RWPE2 (cell line): ENCODE measurements at regions not wholly inside any gene's neighbourhood (a gene's known extent, or its start where the extent isn't known, plus 50 kb on each side); places are given as distances from the start of the nearest gene placed in this dataset.
"Not testable (repeated sequence)": the region's sequence is repeated elsewhere in the genome, so short reads cannot be mapped to it uniquely, and the experiment has no call there.

ENCODE experiments used
- ATAC-seq: fragments of 200-7000 bp; cut with Tn5 transposase; 3 replicates; pipeline ENCODE4 v1.9.1; 2021; ENCODE audit warnings: low read depth
- DNase-seq: peaks from one replicate; pipeline ENCODE4 v3.0.0-alpha.2; 2020; ENCODE audit warnings: low spot score
- H3K27ac ChIP-seq: fragments of 450-650 bp; 2 replicates; pipeline ENCODE4 v1.5.1; 2017; ENCODE audit warnings: mild to moderate bottlenecking; ENCODE audit not compliant: poor library complexity, severe bottlenecking
- H3K27me3 ChIP-seq: fragments of 250-450 bp; sonication (Bioruptor Pico); 2 replicates; pipeline ENCODE4 v1.5.1; 2021; ENCODE audit warnings: mild to moderate bottlenecking, moderate library complexity; ENCODE audit not compliant: insufficient read depth, poor library complexity, severe bottlenecking
- H3K36me3 ChIP-seq: fragments of 250-450 bp; sonication (Bioruptor Pico); 2 replicates; pipeline ENCODE4 v1.5.1; 2020; ENCODE audit warnings: low read depth, mild to moderate bottlenecking, moderate library complexity
- H3K4me1 ChIP-seq: fragments of 250-450 bp; sonication (Bioruptor Pico); 2 replicates; pipeline ENCODE4 v1.5.1; 2021; ENCODE audit warnings: mild to moderate bottlenecking, moderate library complexity; ENCODE audit not compliant: insufficient read depth, poor library complexity, severe bottlenecking
- H3K4me3 ChIP-seq: fragments of 250-450 bp; sonication (Bioruptor Pico); 2 replicates; pipeline ENCODE4 v1.5.1; 2021; ENCODE audit warnings: mild to moderate bottlenecking, moderate library complexity; ENCODE audit not compliant: severe bottlenecking
- H3K9me3 ChIP-seq: fragments of 250-450 bp; sonication (Bioruptor Pico); 2 replicates; pipeline ENCODE4 v1.5.1; 2021; ENCODE audit warnings: mild to moderate bottlenecking, moderate library complexity; ENCODE audit not compliant: severe bottlenecking
- TF ChIP-seq, protein P1 (sequence below): fragments of 450-650 bp; IDR thresholded peaks from one replicate; pipeline ENCODE4 v1.5.1; 2017; ENCODE audit warnings: mild to moderate bottlenecking, moderate library complexity; ENCODE audit not compliant: poor library complexity, severe bottlenecking

DNA sequence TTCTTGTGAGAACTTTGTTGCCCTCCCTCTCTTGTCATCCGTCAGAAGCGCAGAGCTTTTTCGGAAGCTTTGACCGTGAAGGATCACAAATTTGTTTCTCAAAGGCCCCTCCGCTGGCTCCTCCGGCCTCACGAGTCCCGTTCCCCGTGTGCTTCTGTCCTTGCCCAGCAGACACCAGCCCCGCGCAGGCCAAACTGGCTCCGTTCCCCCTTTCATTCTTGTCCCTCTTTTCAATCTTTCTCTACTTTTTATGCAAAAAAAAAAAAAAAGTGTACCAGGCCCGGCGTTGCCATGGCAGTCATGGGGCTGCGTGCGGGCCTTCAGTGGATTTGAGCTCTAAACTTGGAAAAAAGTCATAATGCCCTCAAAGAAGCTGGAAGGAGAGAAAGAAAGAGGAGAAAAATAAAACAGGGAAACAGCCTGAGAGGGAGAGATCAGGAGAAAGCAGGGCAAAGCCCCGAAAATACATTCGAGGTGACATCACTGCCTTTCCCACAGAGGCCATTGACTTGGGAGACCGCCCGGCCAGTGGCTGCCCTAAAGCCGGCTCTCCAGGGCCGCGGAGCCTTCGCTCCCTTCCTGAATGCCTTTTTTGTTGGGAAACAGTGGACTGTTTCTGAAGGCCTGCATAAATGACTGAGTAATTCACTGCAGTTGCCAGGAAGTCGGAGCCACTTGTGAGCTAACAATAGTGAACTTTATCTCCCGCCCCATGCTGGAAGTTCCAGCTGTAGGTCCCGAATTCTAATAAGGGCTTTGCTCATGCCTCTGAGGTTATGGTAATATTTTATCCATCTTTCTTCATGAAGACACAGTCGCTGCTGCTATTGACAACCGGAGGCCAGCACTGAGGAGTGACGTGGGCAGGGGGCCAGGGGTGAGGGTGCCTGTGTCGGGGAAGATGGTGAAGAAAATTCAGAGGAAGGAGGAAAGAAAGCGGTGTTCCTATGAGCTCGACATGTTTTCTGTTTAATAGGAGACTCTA is 670.9 kb downstream of the QKI start:
- Histone ChIP-seq H3K4me3 (no peak overlapping the region), H3K9me3 (no peaks in the 10 kb centered on the region), H3K27ac (no peak overlapping the region), H3K4me1 (no peaks in the 10 kb centered on the region), H3K36me3 (no peaks in the 10 kb centered on the region), H3K27me3 (no peaks in the 10 kb centered on the region)
- no peak for DNase-seq
- TF ChIP-seq, protein P1, sequence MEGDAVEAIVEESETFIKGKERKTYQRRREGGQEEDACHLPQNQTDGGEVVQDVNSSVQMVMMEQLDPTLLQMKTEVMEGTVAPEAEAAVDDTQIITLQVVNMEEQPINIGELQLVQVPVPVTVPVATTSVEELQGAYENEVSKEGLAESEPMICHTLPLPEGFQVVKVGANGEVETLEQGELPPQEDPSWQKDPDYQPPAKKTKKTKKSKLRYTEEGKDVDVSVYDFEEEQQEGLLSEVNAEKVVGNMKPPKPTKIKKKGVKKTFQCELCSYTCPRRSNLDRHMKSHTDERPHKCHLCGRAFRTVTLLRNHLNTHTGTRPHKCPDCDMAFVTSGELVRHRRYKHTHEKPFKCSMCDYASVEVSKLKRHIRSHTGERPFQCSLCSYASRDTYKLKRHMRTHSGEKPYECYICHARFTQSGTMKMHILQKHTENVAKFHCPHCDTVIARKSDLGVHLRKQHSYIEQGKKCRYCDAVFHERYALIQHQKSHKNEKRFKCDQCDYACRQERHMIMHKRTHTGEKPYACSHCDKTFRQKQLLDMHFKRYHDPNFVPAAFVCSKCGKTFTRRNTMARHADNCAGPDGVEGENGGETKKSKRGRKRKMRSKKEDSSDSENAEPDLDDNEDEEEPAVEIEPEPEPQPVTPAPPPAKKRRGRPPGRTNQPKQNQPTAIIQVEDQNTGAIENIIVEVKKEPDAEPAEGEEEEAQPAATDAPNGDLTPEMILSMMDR = no peak
- no peak for ATAC-seq

DNA sequence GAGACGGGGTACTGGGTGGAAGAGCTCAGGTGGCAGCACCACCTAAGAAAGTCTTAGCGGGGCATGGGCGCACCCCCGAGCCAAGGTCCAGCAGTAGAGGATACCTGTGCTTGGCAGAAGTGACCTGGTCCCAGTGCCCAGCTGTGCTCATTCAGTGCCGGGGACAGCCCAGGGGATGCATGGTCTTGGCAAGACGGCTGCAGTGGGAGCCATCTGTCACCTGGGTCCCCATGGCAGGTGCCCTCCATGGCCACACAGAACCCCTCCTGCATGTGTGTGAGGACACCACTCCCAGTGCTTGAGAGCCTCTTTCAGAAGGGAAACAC is 664.7 kb downstream of the QKI start:
- DNase-seq (no peak), ATAC-seq (no peak)
- H3K4me3 ChIP-seq = no peak overlapping the region
- no peaks in the 10 kb centered on the region for H3K27me3 ChIP-seq
- H3K36me3 ChIP-seq = no peaks in the 10 kb centered on the region
- TF ChIP-seq, protein P1 = no peak
- H3K9me3 ChIP-seq = no peaks in the 10 kb centered on the region
- H3K27ac ChIP-seq = no peak overlapping the region
- H3K4me1 ChIP-seq = no peaks in the 10 kb centered on the region

DNA sequence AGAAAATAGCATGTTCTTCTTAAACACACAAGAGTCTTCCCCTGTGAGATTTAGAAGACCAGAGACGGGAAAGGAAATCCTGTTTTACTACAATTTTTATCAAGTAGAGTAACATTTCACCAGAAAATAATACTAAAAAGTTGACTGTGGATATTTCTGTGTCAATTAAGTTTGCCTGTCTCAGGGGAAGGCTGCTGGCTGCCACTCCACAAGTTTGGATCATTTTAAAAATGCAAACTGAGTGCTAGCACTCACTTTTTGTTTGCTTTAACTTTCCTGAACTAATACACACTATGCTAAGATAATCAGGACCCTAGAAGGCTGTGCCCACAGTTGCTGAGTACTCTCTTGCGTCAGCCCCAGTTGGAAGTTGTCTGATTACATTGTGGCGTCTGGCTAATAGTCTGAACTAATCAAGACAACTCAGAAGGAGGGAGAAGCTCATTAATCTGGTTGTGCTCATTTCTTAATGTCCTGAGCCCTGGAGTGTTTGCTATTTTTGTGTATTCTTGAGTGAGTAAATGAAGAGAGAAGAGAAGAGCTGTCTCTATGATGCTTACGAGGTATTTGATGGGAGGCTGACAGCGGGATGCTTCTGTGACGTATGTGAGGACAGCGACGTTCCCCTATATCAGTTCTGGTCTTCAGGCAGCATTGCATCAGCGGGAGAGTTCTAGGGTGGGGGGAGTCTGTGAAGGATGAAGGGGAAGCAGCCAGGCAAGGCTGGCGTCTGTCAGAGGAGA is 664.2 kb downstream of the QKI start:
- ATAC-seq = no peak
- no peaks in the 10 kb centered on the region for H3K4me1 ChIP-seq

DNA sequence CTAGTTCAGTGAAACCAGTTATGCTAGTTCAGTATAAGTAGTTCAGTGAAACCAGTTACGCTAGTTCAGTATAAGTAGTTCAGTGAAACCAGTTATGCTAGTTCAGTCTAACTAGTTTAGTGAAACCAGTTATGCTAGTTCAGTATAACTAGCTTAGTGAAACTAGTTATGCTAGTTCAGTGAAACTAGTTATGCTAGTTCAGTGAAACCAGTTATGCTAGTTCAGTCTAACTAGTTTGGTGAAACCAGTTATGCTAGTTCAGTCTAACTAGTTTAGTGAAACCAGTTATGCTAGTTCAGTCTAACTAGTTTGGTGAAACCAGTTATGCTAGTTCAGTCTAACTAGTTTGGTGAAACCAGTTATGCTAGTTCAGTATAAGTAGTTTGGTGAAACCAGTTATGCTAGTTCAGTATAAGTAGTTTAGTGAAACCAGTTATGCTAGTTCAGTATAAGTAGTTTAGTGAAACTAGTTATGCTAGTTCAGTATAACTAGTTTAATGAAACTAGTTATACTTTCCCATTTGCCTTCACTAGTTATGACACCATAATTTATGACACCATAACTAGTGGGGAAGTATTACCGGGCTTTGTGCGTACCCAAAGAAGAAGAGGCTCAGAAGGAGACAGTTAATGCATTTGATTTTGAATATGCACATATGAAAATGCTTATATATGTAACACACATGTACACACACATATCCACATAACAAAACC is 662.5 kb downstream of the QKI start:
- DNase-seq, H3K27ac ChIP-seq, H3K36me3 ChIP-seq, ATAC-seq, H3K9me3 ChIP-seq, H3K27me3 ChIP-seq, H3K4me3 ChIP-seq, H3K4me1 ChIP-seq: not testable (repeated sequence)

More for the DNA sequence above, 664.2 kb downstream of the QKI start:
- TF ChIP-seq, protein P1 = no peak
- Histone ChIP-seq H3K27me3 (no peaks in the 10 kb centered on the region), H3K9me3 (no peaks in the 10 kb centered on the region), H3K27ac (no peak overlapping the region), H3K4me3 (no peak overlapping the region), H3K36me3 (no peaks in the 10 kb centered on the region)
- DNase-seq = no peak

DNA sequence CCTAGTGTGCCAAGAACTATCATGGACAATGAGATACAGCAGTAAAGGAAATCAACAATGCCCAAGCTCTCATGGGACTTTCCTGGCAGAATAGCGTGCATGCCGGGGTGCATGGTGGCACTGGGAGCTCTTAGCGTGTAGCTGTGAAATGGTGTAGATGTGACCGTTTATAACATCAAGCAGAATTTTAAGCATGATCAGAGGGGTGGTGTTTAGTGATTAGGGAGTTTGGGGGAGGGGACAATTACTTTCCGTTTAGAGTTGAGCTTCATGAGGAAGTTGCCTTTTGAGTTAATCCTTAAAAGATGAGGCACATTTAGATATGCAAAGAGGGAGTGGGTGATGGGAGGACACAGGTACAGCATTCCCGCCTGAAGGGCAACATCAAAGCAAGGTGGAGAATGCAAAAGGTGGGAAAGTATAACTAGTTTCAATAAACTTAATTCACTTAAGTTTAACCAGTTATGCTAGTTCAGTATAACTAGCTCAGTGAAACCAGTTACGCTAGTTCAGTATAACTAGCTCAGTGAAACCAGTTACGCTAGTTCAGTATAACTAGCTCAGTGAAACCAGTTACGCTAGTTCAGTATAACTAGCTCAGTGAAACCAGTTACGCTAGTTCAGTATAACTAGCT is 661.6 kb downstream of the QKI start:
- no peaks in the 10 kb centered on the region for H3K9me3 ChIP-seq
- no peaks in the 10 kb centered on the region for H3K36me3 ChIP-seq
- DNase-seq = no peak
- TF ChIP-seq, protein P1 = no peak
- H3K4me3 ChIP-seq = no peak overlapping the region
- no peak for ATAC-seq
- no peaks in the 10 kb centered on the region for H3K27me3 ChIP-seq
- H3K4me1 ChIP-seq = no peaks in the 10 kb centered on the region
- no peak overlapping the region for H3K27ac ChIP-seq
